ENCODE measurements at regions not wholly inside any gene's neighbourhood (a gene's known extent, or its start where the extent isn't known, plus 50 kb on each side); places are given as distances from the start of the nearest gene placed in this dataset.

DNA sequence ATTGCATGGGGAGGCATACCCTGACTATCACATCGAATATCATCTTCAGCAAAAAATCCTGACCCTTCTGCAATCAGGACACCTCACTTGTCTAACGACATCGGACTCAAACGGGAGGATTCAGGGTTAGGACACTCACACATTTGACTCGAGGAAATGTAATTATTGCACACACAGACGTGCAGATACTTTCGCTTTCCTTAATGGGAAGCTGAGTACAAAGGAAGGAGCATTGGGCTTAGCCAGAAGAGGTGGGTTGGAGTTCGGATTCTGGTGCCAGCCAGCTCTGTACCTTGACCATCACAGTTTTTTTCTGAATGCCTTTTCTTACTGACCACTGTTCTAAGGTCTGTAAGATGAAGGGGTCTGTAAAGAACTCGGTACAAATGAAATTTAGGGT, 260.4 kb downstream of the GALC start:
- no peak for DNase-seq (ENCODE audit: low read depth)
- H3K4me3 ChIP-seq (ENCODE audit: low read depth, low read length) = no peak overlapping the region
- in situ Hi-C loops (cut with HindIII; ENCODE audit: low sequenced_read_pairs) = no loop called here
- TF ChIP-seq, protein P1, sequence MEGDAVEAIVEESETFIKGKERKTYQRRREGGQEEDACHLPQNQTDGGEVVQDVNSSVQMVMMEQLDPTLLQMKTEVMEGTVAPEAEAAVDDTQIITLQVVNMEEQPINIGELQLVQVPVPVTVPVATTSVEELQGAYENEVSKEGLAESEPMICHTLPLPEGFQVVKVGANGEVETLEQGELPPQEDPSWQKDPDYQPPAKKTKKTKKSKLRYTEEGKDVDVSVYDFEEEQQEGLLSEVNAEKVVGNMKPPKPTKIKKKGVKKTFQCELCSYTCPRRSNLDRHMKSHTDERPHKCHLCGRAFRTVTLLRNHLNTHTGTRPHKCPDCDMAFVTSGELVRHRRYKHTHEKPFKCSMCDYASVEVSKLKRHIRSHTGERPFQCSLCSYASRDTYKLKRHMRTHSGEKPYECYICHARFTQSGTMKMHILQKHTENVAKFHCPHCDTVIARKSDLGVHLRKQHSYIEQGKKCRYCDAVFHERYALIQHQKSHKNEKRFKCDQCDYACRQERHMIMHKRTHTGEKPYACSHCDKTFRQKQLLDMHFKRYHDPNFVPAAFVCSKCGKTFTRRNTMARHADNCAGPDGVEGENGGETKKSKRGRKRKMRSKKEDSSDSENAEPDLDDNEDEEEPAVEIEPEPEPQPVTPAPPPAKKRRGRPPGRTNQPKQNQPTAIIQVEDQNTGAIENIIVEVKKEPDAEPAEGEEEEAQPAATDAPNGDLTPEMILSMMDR (IDR thresholded peaks at IDR 0.05; ENCODE audit: low read depth, low read length, missing control alignments) = no peak

DNA sequence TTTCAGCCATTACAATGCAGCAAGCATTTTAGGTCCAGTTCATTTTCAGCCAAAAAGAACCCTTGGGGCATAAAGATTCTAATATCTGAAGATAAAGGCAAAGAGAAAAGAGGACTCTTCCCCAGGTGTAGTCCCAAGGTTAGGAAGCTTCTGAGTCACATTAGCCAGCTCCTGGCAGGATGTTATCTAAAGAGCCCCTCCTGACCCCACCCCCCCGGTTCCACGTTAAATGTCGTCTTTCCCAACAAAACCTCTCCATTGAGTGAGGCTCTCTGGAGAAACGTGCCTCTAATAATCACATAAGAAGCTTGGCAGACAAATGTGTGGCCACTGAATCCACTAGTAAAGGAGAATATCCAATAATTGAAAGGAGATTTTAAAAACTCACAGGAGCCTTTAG, 267.7 kb downstream of the GALC start:
- no peak for DNase-seq (ENCODE audit: low read depth)
- TF ChIP-seq, protein P1 (IDR thresholded peaks at IDR 0.05; ENCODE audit: low read depth, low read length, missing control alignments) = no peak
- no peak overlapping the region for H3K4me3 ChIP-seq (ENCODE audit: low read depth, low read length)
- in situ Hi-C loops (cut with HindIII; ENCODE audit: low sequenced_read_pairs) = no loop called here

DNA sequence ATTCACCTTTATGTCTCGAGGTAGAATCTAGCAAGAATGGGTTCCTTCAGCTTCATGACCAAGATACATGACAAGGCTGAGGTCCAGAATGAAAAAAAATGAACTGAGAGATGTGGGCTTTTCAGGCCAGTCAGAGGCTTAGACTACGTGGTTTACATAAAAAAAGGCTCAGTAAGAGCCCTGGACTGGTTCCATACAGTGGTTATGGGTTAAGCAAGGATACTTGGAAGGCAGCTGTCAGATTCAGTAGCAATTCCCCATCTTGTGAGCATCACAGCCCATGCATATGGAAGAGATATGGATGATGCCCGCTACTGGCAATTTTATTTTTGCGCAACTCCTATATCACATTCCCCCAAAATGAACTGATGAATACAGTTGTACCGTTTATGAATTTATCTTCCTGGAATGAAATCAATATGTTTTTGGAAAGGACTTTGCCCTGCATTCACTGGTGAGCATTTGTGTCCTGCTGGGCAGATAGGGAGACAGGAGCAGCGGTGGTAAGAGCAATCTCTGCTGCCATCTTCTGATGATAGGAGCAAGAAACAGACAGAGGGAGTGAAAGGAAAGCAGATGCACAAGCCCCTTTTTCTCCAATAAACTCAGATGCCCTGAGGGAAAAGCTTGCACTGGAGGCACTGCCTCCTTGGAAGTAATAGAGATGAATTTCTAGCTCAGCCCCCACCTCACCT, 280.4 kb downstream of the GALC start:
- TF ChIP-seq, protein P1 (IDR thresholded peaks at IDR 0.05; ENCODE audit: low read depth, low read length, missing control alignments) = no peak
- no peak for DNase-seq (ENCODE audit: low read depth)
- in situ Hi-C loops (cut with HindIII; ENCODE audit: low sequenced_read_pairs) = no loop called here
- H3K4me3 ChIP-seq (ENCODE audit: low read depth, low read length) = no peak overlapping the region

DNA sequence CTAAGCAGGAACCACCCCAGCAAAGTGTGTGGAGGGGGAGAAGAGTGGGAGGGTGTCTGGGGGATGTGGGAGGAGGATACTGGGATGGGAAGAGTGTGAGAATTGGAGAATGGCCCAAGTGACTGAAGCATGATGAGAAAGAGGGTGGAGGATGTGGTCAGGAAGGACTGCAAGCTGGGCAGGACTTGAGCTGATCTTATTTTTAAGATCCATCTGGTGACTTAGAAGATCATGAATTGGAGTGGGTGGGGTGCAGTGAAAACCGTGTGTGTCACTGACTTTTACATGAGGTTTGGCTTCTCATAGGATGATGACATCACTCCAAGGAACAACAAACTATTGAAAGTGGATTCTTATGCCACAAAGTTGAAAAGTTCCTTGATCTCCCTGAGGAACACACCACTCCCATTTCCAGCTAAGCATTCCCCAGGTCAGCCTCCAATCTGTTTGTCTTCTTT, 287.5 kb downstream of the GALC start:
- in situ Hi-C loops (cut with HindIII; ENCODE audit: low sequenced_read_pairs) = no loop called here
- no peak overlapping the region for H3K4me3 ChIP-seq (ENCODE audit: low read depth, low read length)
- TF ChIP-seq, protein P1 (IDR thresholded peaks at IDR 0.05; ENCODE audit: low read depth, low read length, missing control alignments) = no peak
- no peak for DNase-seq (ENCODE audit: low read depth)

DNA sequence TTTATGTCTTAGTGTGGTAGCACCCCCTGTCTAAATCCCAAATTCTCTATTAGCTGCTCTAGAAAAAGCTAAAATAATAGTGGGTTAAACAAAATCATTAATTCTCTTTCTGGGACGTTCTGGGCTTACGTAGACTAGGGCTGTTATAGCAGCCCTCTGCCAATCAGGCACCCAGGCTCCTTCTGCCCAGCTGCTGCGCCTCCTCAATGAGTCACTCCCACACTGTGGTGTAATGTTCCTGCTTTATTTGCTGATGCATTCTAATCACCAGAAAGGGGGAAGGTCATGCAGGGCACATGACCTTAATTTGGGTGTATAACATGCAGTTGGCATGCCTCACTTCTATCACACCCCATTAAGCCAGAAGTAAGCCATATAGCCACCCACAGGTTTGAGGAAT, 294.5 kb downstream of the GALC start:
- DNase-seq (ENCODE audit: low read depth) = no peak
- TF ChIP-seq, protein P1 (IDR thresholded peaks at IDR 0.05; ENCODE audit: low read depth, low read length, missing control alignments) = no peak
- in situ Hi-C loops (cut with HindIII; ENCODE audit: low sequenced_read_pairs) = no loop called here
- no peak overlapping the region for H3K4me3 ChIP-seq (ENCODE audit: low read depth, low read length)

DNA sequence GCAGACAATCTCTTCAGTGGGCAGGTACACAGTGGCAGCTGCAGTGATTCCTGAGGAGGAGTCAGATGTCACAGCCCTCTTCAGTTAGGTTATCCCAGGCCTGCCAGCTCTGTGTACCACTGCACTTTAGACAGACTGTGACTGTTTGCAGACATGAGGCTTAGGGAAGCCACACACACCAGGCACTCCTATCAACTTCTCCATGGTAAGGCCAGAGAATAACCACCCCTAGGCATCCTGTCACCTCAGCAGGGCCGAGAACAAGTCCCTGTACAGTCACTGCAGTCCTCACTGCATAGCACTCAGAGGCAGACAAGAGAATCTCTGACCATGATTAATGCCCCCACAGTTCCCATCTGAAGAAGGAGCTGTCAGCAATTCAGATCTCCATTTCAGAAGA, 296.5 kb downstream of the GALC start:
- no peak overlapping the region for H3K4me3 ChIP-seq (ENCODE audit: low read depth, low read length)
- DNase-seq (ENCODE audit: low read depth) = no peak
- TF ChIP-seq, protein P1 (IDR thresholded peaks at IDR 0.05; ENCODE audit: low read depth, low read length, missing control alignments) = no peak
- in situ Hi-C loops (cut with HindIII; ENCODE audit: low sequenced_read_pairs) = no loop called here

Data from astrocyte of the cerebellum (primary cell).